ENCODE measurements at regions not wholly inside any gene's neighbourhood (a gene's known extent, or its start where the extent isn't known, plus 50 kb on each side); places are given as distances from the start of the nearest gene placed in this dataset.

- no peak for TF ChIP-seq CTCF (IDR thresholded peaks at IDR 0.05)
- no peak for TF ChIP-seq ZFX (IDR thresholded peaks at IDR 0.05; ENCODE audit: borderline replicate concordance)
Observed at GRCh38 chr4:111676533-111676932, 468.7 kb upstream of the FAM241A start.
